Activated CD4-positive, alpha-beta T cell treated with anti-CD3 and anti-CD28 coated beads for 36 hours (primary cell): ENCODE measurements at regions not wholly inside any gene's neighbourhood (a gene's known extent, or its start where the extent isn't known, plus 50 kb on each side); places are given as distances from the start of the nearest gene placed in this dataset.
"Not testable (repeated sequence)": the region's sequence is repeated elsewhere in the genome, so short reads cannot be mapped to it uniquely, and the experiment has no call there.

Experiments
- ATAC-seq: fragments of 200-7000 bp; cut with Tn5 transposase; one replicate; pipeline ENCODE4 v1.10.0; 2021; ENCODE audit warnings: mild to moderate bottlenecking, moderate library complexity
- CTCF ChIA-PET: fragments of 350-600 bp; sonication (Branson Sonifier 250); formaldehyde crosslinking; loops from one replicate; lab custom pipeline; 2021; ENCODE audit warnings: antibody characterized with exemption; lab: Charles Lee
- POLR2A ChIA-PET: fragments of 350-600 bp; sonication (Branson Sonifier 250); formaldehyde crosslinking; loops from one replicate; lab custom pipeline; 2021; ENCODE audit warnings: antibody characterized with exemption, inconsistent platforms; lab: Charles Lee
- DNase-seq: peaks from one replicate; pipeline ENCODE4 v3.0.0-alpha.2; 2020
- H3K27ac Mint-ChIP-seq: one replicate; pipeline ENCODE4 v1.8.0; 2021; ENCODE audit warnings: mixed read lengths
- H3K27me3 Mint-ChIP-seq: one replicate; pipeline ENCODE4 v1.8.0; 2021; ENCODE audit warnings: mixed read lengths
- H3K36me3 Mint-ChIP-seq: one replicate; pipeline ENCODE4 v1.8.0; 2021; ENCODE audit warnings: low read depth, mixed read lengths
- H3K4me1 Mint-ChIP-seq: one replicate; pipeline ENCODE4 v1.8.0; 2021; ENCODE audit warnings: mixed read lengths
- H3K4me3 Mint-ChIP-seq: one replicate; pipeline ENCODE4 v1.8.0; 2021; ENCODE audit warnings: mild to moderate bottlenecking, moderate library complexity, mixed read lengths
- H3K9me3 Mint-ChIP-seq: one replicate; pipeline ENCODE4 v1.8.0; 2021; ENCODE audit warnings: low read depth, mixed read lengths
- intact Hi-C, 2 experiments: fragments of 100-400 bp; cut with DNase I in 1 of 2; cut with micrococcal nuclease in 1 of 2; formaldehyde crosslinking; loops; one replicate each; pipeline versions ENCODE4 v1.14.2 to v1.15.1; 2022 to 2024; cut with DNase I, micrococcal nuclease

DNA sequence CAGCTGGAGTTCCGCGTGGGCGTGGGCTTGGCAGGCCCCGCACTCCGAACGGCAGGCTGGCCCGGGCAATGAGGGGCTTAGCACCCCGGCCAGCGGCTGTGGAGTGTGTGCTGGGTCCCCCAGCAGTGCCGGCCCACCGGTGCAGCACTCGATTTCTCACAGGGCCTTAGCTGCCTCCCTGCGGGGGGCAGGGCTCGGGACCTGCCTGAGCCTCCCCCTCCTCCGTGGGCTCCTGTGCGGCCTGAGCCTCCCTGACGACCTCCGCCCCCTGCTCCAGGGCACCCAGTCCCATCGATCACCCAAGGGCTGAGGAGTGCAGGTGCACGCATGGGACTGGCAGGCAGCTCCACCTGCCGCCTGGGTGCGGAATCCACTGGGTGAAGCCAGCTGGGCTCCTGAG, 191.8 kb downstream of the CYLC2 start:
- intact Hi-C loops: no loop called here
- H3K36me3 Mint-ChIP-seq: no peaks in the 10 kb centered on the region
- ChIA-PET CTCF (interaction anchor here (0.5 kb wide), 1 partner anchor 1171 kb away, joined by 3 read pairs; no protein-coding TSS in a partner anchor), POLR2A (no interaction called here)
- H3K27ac Mint-ChIP-seq: no peak overlapping the region
- H3K9me3 Mint-ChIP-seq: peaks cover 2% of the 10 kb centered on the region
- H3K4me3 Mint-ChIP-seq: no peak overlapping the region
- no peaks in the 10 kb centered on the region for H3K27me3 Mint-ChIP-seq
- no peak for DNase-seq
- H3K4me1 Mint-ChIP-seq: no peaks in the 10 kb centered on the region
- ATAC-seq: no peak

GRCh38 chr9:103188781-103189350, 193.7 kb downstream of the CYLC2 start:
- ChIA-PET POLR2A (no interaction called here), CTCF (no interaction called here)
- DNase-seq: no peak
- H3K27ac Mint-ChIP-seq: no peak overlapping the region
- intact Hi-C loops: no loop called here
- no peaks in the 10 kb centered on the region for H3K4me1 Mint-ChIP-seq
- H3K4me3 Mint-ChIP-seq: no peak overlapping the region
- H3K9me3 Mint-ChIP-seq: peaks cover 2% of the 10 kb centered on the region
- no peak for ATAC-seq
- H3K27me3 Mint-ChIP-seq: no peaks in the 10 kb centered on the region
- no peaks in the 10 kb centered on the region for H3K36me3 Mint-ChIP-seq

DNA sequence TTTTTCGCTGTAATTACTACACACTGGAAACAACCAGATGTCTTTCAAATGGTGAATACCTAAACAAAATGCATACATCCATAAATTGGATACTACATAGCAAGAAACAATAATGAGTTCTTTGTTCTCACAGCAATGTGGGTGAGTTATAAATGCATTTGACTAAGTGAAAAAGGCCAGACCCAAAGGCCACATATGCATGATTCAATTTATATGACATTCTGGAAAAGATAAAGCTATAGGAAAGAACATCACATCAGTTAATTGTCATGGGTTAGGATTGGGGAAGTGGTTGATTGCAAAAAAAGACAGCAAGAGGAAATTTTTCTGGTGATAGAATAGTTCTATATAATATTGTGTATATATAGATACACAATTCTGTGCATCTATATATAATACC, 198.9 kb downstream of the CYLC2 start:
- CTCF ChIA-PET: interaction anchor here (0.5 kb wide), 1 partner anchor 920 kb away, joined by 3 read pairs; no protein-coding TSS in a partner anchor
- ATAC-seq (no peak), DNase-seq (no peak)
- intact Hi-C loops: no loop called here
- Mint-ChIP-seq H3K36me3 (no peaks in the 10 kb centered on the region), H3K9me3 (no peaks in the 10 kb centered on the region), H3K27me3 (no peaks in the 10 kb centered on the region), H3K27ac (no peak overlapping the region), H3K4me3 (no peak overlapping the region), H3K4me1 (no peaks in the 10 kb centered on the region)
- POLR2A ChIA-PET: no interaction called here

- ChIA-PET CTCF (no interaction called here), POLR2A (interaction anchor here (0.6 kb wide), 1 partner anchor 595 kb away, joined by 5 read pairs; no protein-coding TSS in a partner anchor)
- no peak overlapping the region for H3K4me3 Mint-ChIP-seq
- H3K36me3 Mint-ChIP-seq: no peaks in the 10 kb centered on the region
- DNase-seq (no peak), ATAC-seq (no peak)
- peaks cover 7% of the 10 kb centered on the region for H3K9me3 Mint-ChIP-seq
- H3K27ac Mint-ChIP-seq: no peak overlapping the region
- no peaks in the 10 kb centered on the region for H3K27me3 Mint-ChIP-seq
- no peaks in the 10 kb centered on the region for H3K4me1 Mint-ChIP-seq
- intact Hi-C loops: no loop called here
Observed at GRCh38 chr9:103203172-103203571, 208.0 kb downstream of the CYLC2 start.

DNA sequence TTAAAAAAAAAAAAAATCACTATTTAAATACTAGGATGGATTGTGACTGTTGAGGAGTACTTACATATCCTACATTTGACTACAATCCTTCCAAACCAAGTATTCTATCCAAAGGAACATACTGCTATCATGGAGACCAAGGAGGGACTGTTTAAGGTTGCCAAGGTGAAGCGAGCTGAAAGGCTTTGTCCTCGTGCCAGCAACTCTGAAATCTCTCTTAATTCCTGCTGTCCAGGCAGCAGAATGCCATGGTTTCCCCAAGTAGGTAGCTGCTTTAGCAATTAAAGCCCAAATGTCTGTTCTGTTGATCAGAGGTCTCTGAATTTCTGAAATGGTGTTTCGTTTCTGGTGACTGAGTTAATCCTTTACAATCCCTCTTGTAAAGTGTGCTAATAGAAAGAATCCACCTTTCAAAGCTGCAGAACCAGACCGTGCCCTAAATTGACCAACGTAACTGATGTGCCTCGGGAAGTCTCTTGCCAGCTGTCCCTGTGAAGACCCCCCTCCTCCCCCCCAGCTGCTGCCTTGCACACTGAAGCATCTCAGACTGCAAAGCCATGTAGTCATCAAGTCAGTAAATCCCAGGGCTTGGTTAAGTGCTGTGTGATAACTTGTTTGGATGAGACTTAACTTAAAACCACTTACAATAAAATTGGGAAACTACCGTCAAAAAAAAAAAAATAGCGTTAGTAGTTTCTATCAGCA, 210.9 kb downstream of the CYLC2 start:
- intact Hi-C loops, H3K9me3 Mint-ChIP-seq, DNase-seq, H3K27ac Mint-ChIP-seq, H3K36me3 Mint-ChIP-seq, ATAC-seq, H3K4me3 Mint-ChIP-seq, H3K4me1 Mint-ChIP-seq, H3K27me3 Mint-ChIP-seq, POLR2A ChIA-PET, CTCF ChIA-PET: not testable (repeated sequence)

DNA sequence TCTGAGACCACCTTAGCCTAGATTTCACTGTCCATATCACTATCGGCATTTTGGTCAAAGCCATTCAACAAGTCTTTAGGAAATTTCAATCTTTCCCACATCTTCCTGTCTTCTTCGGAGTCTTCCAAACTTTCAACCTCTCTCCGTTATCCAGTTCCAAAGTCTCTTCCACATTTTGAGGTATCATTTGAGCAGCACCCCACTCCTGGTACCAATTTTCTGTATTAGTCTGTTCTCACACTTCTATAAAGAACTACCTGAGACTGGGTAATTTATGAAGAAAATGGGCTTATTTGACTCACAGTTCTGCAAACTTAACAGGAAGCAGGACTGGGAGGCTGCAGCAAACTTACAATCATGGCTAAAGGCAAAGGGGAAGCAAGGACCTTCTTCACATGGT, 215.5 kb downstream of the CYLC2 start:
- ChIA-PET POLR2A (no interaction called here), CTCF (no interaction called here)
- Mint-ChIP-seq H3K36me3 (no peaks in the 10 kb centered on the region), H3K4me1 (no peaks in the 10 kb centered on the region), H3K27ac (no peak overlapping the region), H3K9me3 (peaks cover 2% of the 10 kb centered on the region), H3K4me3 (no peak overlapping the region), H3K27me3 (no peaks in the 10 kb centered on the region)
- ATAC-seq: no peak
- intact Hi-C loops: no loop called here
- DNase-seq: no peak

DNA sequence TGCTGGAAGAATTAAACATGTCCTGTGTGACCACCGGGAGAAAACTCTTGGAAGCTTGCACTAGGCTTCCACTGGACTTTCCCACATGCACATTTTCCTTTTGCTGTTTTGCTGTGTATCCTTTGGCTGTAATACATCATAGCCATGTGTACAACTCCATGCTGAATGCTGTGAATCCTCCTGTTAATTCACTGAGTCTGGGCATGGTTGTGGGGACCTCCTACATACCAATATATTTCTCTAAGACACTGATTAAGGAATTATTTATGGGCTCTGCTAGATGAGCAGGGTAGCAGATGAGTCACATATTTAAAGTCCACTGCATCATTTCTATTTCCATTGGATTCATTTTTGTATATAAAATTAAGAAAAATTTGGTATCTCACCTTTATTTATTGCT, 220.1 kb downstream of the CYLC2 start:
- H3K36me3 Mint-ChIP-seq: no peaks in the 10 kb centered on the region
- DNase-seq: no peak
- no peaks in the 10 kb centered on the region for H3K27me3 Mint-ChIP-seq
- ChIA-PET POLR2A (no interaction called here), CTCF (no interaction called here)
- H3K4me1 Mint-ChIP-seq: no peaks in the 10 kb centered on the region
- H3K9me3 Mint-ChIP-seq: peaks cover 4% of the 10 kb centered on the region
- no peak overlapping the region for H3K27ac Mint-ChIP-seq
- no peak for ATAC-seq
- intact Hi-C loops: no loop called here
- H3K4me3 Mint-ChIP-seq: no peak overlapping the region

- CTCF ChIA-PET: no interaction called here
- H3K36me3 Mint-ChIP-seq: no peaks in the 10 kb centered on the region
Observed at GRCh38 chr9:103225702-103226646, 230.8 kb downstream of the CYLC2 start.

GRCh38 chr9:103226647-103227013, 231.5 kb downstream of the CYLC2 start:
- Mint-ChIP-seq H3K27ac (no peak overlapping the region), H3K36me3 (no peaks in the 10 kb centered on the region), H3K4me1 (no peaks in the 10 kb centered on the region), H3K9me3 (peaks cover 3% of the 10 kb centered on the region), H3K4me3 (no peak overlapping the region), H3K27me3 (no peaks in the 10 kb centered on the region)
- ChIA-PET POLR2A (no interaction called here), CTCF (no interaction called here)
- DNase-seq (no peak), ATAC-seq (no peak)
- intact Hi-C loops: no loop called here

More at GRCh38 chr9:103225702-103226646, 230.8 kb downstream of the CYLC2 start:
- intact Hi-C loops: no loop called here
- POLR2A ChIA-PET: interaction anchor here (0.7 kb wide), 1 partner anchor 399 kb away, joined by 3 read pairs; no protein-coding TSS in a partner anchor
- Mint-ChIP-seq H3K4me3 (no peak overlapping the region), H3K27ac (no peak overlapping the region), H3K27me3 (no peaks in the 10 kb centered on the region), H3K4me1 (no peaks in the 10 kb centered on the region), H3K9me3 (peaks cover 5% of the 10 kb centered on the region)
- ATAC-seq (no peak), DNase-seq (no peak)

DNA sequence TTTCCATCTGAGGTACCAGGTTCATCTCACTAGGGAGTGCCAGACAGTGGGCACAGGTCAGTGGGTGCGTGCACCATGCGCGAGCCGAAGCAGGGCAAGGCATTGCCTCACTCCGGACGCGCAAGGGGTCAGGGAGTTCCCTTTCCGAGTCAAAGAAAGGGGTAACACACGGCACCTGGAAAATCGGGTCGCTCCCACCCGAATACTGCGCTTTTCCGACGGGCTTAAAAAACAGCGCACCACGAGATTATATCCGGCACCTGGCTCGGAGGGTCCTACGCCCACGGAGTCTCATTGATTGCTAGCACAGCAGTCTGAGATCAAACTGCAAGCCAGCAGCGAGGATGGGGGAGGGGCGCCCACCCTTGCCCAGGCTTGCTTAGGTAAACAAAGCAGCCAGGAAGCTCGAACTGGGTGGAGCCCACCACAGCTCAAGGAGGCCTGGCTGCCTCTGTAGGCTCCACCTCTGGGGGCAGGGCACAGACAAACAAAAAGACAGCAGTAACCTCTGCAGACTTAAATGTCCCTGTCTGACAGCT, 242.5 kb downstream of the CYLC2 start:
- H3K4me3 Mint-ChIP-seq, H3K36me3 Mint-ChIP-seq, H3K4me1 Mint-ChIP-seq, H3K27me3 Mint-ChIP-seq, POLR2A ChIA-PET, H3K9me3 Mint-ChIP-seq, DNase-seq, ATAC-seq, H3K27ac Mint-ChIP-seq, CTCF ChIA-PET, intact Hi-C loops: not testable (repeated sequence)

DNA sequence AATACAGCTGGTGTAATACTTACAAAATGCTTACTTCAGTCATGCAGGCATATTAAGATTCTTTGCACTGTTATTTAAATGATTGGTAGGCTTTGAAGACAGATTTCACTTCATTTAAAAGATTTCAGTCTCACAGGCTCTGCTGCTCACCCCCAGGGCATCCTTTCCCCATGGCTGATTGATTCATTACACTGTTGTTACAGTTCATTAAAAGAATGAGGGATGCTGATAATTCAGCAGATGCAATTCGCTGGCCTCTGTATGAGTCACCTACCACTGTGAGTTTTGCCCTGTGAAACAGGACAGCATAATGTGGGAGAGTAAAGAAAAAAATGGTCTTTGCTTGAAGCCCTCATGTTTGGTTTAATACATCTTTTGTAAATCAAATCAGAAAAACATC, 246.9 kb downstream of the CYLC2 start:
- H3K27ac Mint-ChIP-seq: no peak overlapping the region
- POLR2A ChIA-PET: no interaction called here
- ATAC-seq (no peak), DNase-seq (no peak)
- no peak overlapping the region for H3K4me3 Mint-ChIP-seq
- no peaks in the 10 kb centered on the region for H3K27me3 Mint-ChIP-seq
- intact Hi-C loops: no loop called here
- H3K36me3 Mint-ChIP-seq: no peaks in the 10 kb centered on the region
- no peaks in the 10 kb centered on the region for H3K4me1 Mint-ChIP-seq
- peaks cover 2% of the 10 kb centered on the region for H3K9me3 Mint-ChIP-seq
- CTCF ChIA-PET: no interaction called here
